Smooth muscle cell (in vitro differentiated cells): ENCODE measurements at regions not wholly inside any gene's neighbourhood (a gene's known extent, or its start where the extent isn't known, plus 50 kb on each side); places are given as distances from the start of the nearest gene placed in this dataset.

Experiments
- DNase-seq: peaks from one replicate; lab custom pipeline; 2025; ENCODE audit not compliant: unreplicated experiment; lab: John Stamatoyannopoulos, UW
- H2AFZ ChIP-seq: fragments of 200-600 bp; sonication (generic); 2 replicates; pipeline ENCODE4 v1.6.0; 2016; ENCODE audit warnings: antibody characterized with exemption, low read depth, mild to moderate bottlenecking
- H3F3A ChIP-seq: fragments of 200-600 bp; sonication (generic); 2 replicates; pipeline ENCODE4 v1.6.0; 2017; ENCODE audit warnings: antibody characterized with exemption, low read depth
- H3K27ac ChIP-seq: fragments of 200-600 bp; sonication (generic); 2 replicates; pipeline ENCODE4 v1.5.1; 2016; ENCODE audit warnings: low read depth, mild to moderate bottlenecking
- H3K27me3 ChIP-seq: fragments of 200-600 bp; sonication (generic); 2 replicates; pipeline ENCODE4 v1.6.1; 2016; ENCODE audit warnings: low read depth, mild to moderate bottlenecking
- H3K36me3 ChIP-seq: fragments of 200-600 bp; sonication (generic); 2 replicates; pipeline ENCODE4 v1.5.1; 2016; ENCODE audit warnings: low read depth
- H3K4me1 ChIP-seq: fragments of 200-600 bp; sonication (generic); 2 replicates; pipeline ENCODE4 v1.5.1; 2016; ENCODE audit warnings: low read depth
- H3K4me2 ChIP-seq: fragments of 200-600 bp; sonication (generic); 2 replicates; pipeline ENCODE4 v1.6.0; 2016; ENCODE audit warnings: mild to moderate bottlenecking
- H3K4me3 ChIP-seq: fragments of 200-600 bp; sonication (generic); 2 replicates; pipeline ENCODE4 v1.5.1; 2016; ENCODE audit warnings: mild to moderate bottlenecking
- H3K79me2 ChIP-seq: fragments of 200-600 bp; sonication (generic); 2 replicates; pipeline ENCODE4 v1.6.0; 2016; ENCODE audit warnings: low read depth, mild to moderate bottlenecking
- H3K9ac ChIP-seq: fragments of 200-600 bp; sonication (generic); 2 replicates; pipeline ENCODE4 v1.6.0; 2016; ENCODE audit warnings: low read depth
- H3K9me3 ChIP-seq: fragments of 200-600 bp; sonication (generic); replicated peaks from 2 replicates; pipeline ENCODE4 v1.5.1; 2016; ENCODE audit warnings: low read depth
- H4K20me1 ChIP-seq: fragments of 200-600 bp; sonication (generic); 2 replicates; pipeline ENCODE4 v1.6.0; 2016; ENCODE audit warnings: low read depth
- WGBS: methylation state at CpG from one replicate; pipeline ENCODE4 v1.1.7; 2016; ENCODE audit warnings: low lambda C conversion rate; 5-methylcytosine and 5-hydroxymethylcytosine counted together
- TF ChIP-seq, protein P1 (sequence below): fragments of 200-600 bp; sonication (generic); IDR thresholded peaks from 2 replicates; pipeline ENCODE4 v1.5.1; 2017; ENCODE audit warnings: borderline replicate concordance, mild to moderate bottlenecking, antibody characterized with exemption; ENCODE audit not compliant: insufficient read depth, poor library complexity, severe bottlenecking

DNA sequence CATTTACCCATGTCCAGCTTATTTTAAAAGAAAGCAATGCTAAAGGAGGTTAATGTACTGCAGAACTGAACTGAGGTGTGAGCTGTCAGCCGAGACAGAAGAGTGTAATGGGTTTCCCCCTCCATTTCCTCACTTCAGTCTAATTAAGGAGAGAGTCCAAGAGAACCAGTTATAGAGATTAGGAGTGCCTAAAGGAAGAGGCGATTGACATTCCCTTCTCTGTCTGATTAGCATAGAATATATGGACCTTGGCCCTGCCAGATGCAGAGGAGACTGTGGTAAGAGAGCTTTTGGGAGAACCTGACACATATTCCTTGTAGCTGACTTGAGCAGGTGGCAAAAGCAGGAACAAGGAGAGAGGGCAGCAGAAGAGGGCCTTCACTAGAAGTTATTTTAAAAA lies 137.5 kb upstream of the INPP4B start:
- Histone ChIP-seq H3K27me3 (no peaks in the 10 kb centered on the region), H4K20me1 (no peaks in the 10 kb centered on the region), H3K4me3 (no peak overlapping the region), H3K4me2 (no peak overlapping the region), H2AFZ (no peak overlapping the region), H3F3A (no peaks in the 10 kb centered on the region), H3K9me3 (no peaks in the 10 kb centered on the region), H3K4me1 (no peaks in the 10 kb centered on the region), H3K36me3 (no peaks in the 10 kb centered on the region), H3K9ac (no peak overlapping the region), H3K79me2 (no peaks in the 10 kb centered on the region), H3K27ac (no peak overlapping the region)
- DNase-seq = no peak
- 72% methylated on average over 2 of the region's 2 CpGs for WGBS
- TF ChIP-seq, protein P1, sequence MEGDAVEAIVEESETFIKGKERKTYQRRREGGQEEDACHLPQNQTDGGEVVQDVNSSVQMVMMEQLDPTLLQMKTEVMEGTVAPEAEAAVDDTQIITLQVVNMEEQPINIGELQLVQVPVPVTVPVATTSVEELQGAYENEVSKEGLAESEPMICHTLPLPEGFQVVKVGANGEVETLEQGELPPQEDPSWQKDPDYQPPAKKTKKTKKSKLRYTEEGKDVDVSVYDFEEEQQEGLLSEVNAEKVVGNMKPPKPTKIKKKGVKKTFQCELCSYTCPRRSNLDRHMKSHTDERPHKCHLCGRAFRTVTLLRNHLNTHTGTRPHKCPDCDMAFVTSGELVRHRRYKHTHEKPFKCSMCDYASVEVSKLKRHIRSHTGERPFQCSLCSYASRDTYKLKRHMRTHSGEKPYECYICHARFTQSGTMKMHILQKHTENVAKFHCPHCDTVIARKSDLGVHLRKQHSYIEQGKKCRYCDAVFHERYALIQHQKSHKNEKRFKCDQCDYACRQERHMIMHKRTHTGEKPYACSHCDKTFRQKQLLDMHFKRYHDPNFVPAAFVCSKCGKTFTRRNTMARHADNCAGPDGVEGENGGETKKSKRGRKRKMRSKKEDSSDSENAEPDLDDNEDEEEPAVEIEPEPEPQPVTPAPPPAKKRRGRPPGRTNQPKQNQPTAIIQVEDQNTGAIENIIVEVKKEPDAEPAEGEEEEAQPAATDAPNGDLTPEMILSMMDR = no peak

DNA sequence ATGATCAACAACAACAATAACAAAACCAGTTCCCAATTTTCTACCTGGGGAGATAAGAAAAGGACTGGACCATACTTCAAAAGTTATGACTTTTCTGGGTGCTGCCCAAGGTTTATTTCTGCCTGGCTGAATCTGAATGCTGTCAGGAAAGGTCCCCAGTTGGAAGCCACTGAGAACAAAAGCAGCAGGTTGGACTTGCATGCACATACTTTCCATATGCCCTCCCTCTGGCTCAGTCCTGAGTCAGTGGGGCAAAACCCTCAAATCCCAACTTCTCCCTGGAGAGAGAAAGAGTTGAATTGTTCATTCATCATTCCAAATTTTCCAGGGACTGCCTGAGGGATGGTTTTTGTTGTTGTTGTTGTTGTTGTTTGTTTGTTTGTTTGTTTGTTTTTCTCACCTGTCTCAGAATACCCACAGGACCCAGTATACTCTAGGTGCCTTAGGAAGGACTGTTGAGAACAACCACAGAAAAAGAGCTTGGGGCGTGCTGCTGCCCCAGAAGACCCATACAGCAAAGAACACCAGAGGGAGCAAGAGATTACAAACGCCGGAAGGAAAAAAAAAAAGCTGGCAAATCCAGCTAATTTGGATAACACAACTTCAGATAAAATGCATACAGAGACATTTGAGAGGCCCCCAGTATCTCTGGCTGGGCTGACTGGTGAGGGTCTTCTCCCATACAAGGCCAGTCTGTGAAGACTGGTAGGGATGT lies 138.9 kb upstream of the INPP4B start:
- Histone ChIP-seq H3K27me3 (no peaks in the 10 kb centered on the region), H4K20me1 (no peaks in the 10 kb centered on the region), H3F3A (no peaks in the 10 kb centered on the region), H3K9me3 (no peaks in the 10 kb centered on the region), H3K36me3 (no peaks in the 10 kb centered on the region), H3K79me2 (no peaks in the 10 kb centered on the region), H3K27ac (no peak overlapping the region), H3K4me1 (no peaks in the 10 kb centered on the region), H3K4me2 (no peak overlapping the region), H2AFZ (no peak overlapping the region), H3K4me3 (no peak overlapping the region), H3K9ac (no peak overlapping the region)
- no peak for DNase-seq
- TF ChIP-seq, protein P1 = peak; percentile 44
- 24% methylated on average over 3 of the region's 3 CpGs for WGBS

DNA sequence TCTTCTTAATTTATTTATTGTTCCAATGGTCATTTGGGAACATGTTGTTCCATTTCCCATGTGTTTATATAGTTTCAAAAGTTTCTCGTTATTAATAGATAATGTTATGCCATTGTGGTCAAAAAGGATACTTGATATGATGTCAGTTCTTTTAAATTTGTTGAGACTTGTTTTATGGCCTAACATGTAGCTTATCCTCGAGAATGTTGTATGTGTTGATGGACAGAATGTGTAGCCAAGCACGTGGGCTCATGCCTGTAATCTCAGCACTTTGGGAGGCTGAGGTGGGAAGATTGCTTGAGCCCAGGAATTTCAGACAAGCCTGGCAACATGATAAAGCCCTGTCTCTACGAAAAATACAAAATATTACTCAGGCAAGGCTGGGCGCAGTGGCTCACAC lies 168.5 kb upstream of the USP38 start:
- Histone ChIP-seq H3K4me2 (no peak overlapping the region), H2AFZ (no peak overlapping the region), H3K79me2 (no peaks in the 10 kb centered on the region), H4K20me1 (no peaks in the 10 kb centered on the region), H3K27me3 (no peaks in the 10 kb centered on the region), H3K36me3 (no peaks in the 10 kb centered on the region), H3K27ac (no peak overlapping the region), H3K4me1 (no peaks in the 10 kb centered on the region), H3F3A (no peaks in the 10 kb centered on the region), H3K9me3 (no peaks in the 10 kb centered on the region), H3K9ac (no peak overlapping the region), H3K4me3 (no peak overlapping the region)
- 59% methylated on average over 5 of the region's 5 CpGs for WGBS
- DNase-seq = no peak
- TF ChIP-seq, protein P1 = no peak

DNA sequence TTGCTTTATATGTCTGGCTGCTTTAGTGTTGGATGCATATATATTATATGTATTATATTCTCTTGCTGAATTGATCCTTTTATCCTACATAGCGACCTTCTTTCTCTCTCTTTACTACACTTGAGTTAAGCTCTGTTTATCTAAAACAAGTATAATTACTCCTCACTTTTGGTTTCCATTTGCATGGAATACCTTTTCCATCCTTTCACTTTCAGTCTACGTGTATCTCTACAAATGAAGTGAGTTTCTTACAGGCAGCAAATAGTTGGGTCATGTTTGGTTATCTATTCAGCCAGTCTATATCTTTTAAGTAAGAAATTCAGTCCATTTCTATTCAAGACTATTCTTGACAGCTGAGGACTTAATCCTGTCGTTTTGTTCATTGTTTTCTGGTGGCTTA lies 167.5 kb upstream of the USP38 start:
- Histone ChIP-seq H3K27me3 (no peaks in the 10 kb centered on the region), H3K4me2 (no peak overlapping the region), H4K20me1 (no peaks in the 10 kb centered on the region), H3K4me1 (no peaks in the 10 kb centered on the region), H3K36me3 (no peaks in the 10 kb centered on the region), H2AFZ (no peak overlapping the region), H3K9me3 (no peaks in the 10 kb centered on the region), H3K9ac (no peak overlapping the region), H3K4me3 (no peak overlapping the region), H3K79me2 (no peaks in the 10 kb centered on the region), H3K27ac (no peak overlapping the region), H3F3A (no peaks in the 10 kb centered on the region)
- WGBS = 55% methylated on average over 3 of the region's 3 CpGs
- TF ChIP-seq, protein P1 = no peak
- no peak for DNase-seq
